K562 (cell line): ENCODE measurements at regions not wholly inside any gene's neighbourhood (a gene's known extent, or its start where the extent isn't known, plus 50 kb on each side); places are given as distances from the start of the nearest gene placed in this dataset.

Experiments used
- ATAC-seq: fragments of 200-7000 bp; cut with Tn5 transposase; 3 replicates; pipeline ENCODE4 v1.9.1; 2020; ENCODE audit warnings: moderate library complexity
- BruUV-seq: library from RNA; stranded (reverse); fragments of 400-500 nt; replicated peaks from 2 replicates; lab custom pipeline; 2021; lab: Mats Ljungman, UMichigan
- CTCF ChIA-PET: fragments of 300-600 bp; formaldehyde crosslinking; extraction: SDS; loops from one replicate; lab custom pipeline; 2021; ENCODE audit warnings: low intra/inter-chr PET ratio; lab: Yijun Ruan, JAX
- POLR2A ChIA-PET: fragments of 300-600, 350-650 bp; sonication (Branson Sonifier 250); formaldehyde crosslinking; extraction: SDS; loops from one replicate; lab custom pipeline; 2021; ENCODE audit warnings: antibody characterized with exemption, inconsistent platforms; lab: Yijun Ruan, JAX
- DNase-seq, 4 experiments: peaks; one replicate each; pipeline versions ENCODE4 v3.0.0 to v3.0.0-alpha.2; 2011 to 2018; ENCODE audit warnings: low spot score in 3 of 4, mixed read lengths in 3 of 4; ENCODE audit errors: extremely low read depth in 1 of 4
- FAIRE-seq: peaks from 2 replicates; lab custom pipeline; 2011; peaks lifted over from hg19 to GRCh38; lab: Jason Lieb, UNC
- H2AFZ ChIP-seq: 2 replicates; pipeline ENCODE4 v1.6.0; 2011; ENCODE audit warnings: low read depth, low read length, control low read depth, inconsistent platforms
- H3K27ac ChIP-seq: fragments of 200-600 bp; 3 replicates; pipeline ENCODE4 v1.8.0; 2011; ENCODE audit warnings: low read depth, mild to moderate bottlenecking, control low read depth, inconsistent platforms, low read length, moderate library complexity, mixed read lengths; ENCODE audit errors: extremely low read depth
- H3K27me3 ChIP-seq, 2 experiments: fragments of 300-600 bp in 1 of 2; 2 replicates in 1 of 2; 3 replicates in 1 of 2; pipeline versions ENCODE4 v1.6.0 to v1.8.0; 2011; ENCODE audit warnings: inconsistent platforms in 2 of 2, low read length in 2 of 2, mild to moderate bottlenecking in 1 of 2, mixed read lengths in 1 of 2, moderate library complexity in 1 of 2; ENCODE audit not compliant: control insufficient read depth in 2 of 2, insufficient read depth in 2 of 2
- H3K36me3 ChIP-seq: fragments of 300-600 bp; 3 replicates; pipeline ENCODE4 v1.8.0; 2011; ENCODE audit warnings: mild to moderate bottlenecking, low read length, inconsistent platforms; ENCODE audit not compliant: control insufficient read depth, insufficient read depth
- H3K4me1 ChIP-seq, 2 experiments: fragments of 200-600 bp in 1 of 2; replicated peaks in 1 of 2; 2 replicates in 1 of 2; 3 replicates in 1 of 2; pipeline versions ENCODE4 v1.5.1 to v1.8.0; 2011; ENCODE audit warnings: inconsistent platforms in 2 of 2, low read length in 2 of 2, mild to moderate bottlenecking in 1 of 2, mixed read lengths in 1 of 2, moderate library complexity in 1 of 2; ENCODE audit not compliant: control insufficient read depth in 2 of 2, insufficient read depth in 2 of 2
- H3K4me2 ChIP-seq: 2 replicates; pipeline ENCODE4 v1.6.1; 2011; ENCODE audit warnings: low read length, control low read depth, inconsistent platforms, mixed read lengths; ENCODE audit not compliant: insufficient read depth
- H3K4me3 ChIP-seq: fragments of 200-600 bp; sonication (generic), shearing (Covaris generic); 2 replicates; pipeline ENCODE4 v1.5.1; 2016; ENCODE audit warnings: control low read depth, inconsistent platforms
- H3K79me2 ChIP-seq: fragments of 200-600 bp; 3 replicates; pipeline ENCODE4 v1.8.0; 2011; ENCODE audit warnings: low read length, inconsistent platforms; ENCODE audit not compliant: control insufficient read depth, insufficient read depth
- H3K9ac ChIP-seq, 2 experiments: 2 replicates each; pipeline versions ENCODE4 v1.6.0 to v1.6.1; 2011; ENCODE audit warnings: low read depth in 2 of 2, low read length in 2 of 2, control low read depth in 1 of 2, inconsistent platforms in 1 of 2, mild to moderate bottlenecking in 1 of 2, mixed read lengths in 1 of 2; ENCODE audit not compliant: insufficient read depth in 1 of 2
- H3K9me1 ChIP-seq: one replicate; pipeline ENCODE4 v1.6.0; 2011; ENCODE audit warnings: inconsistent platforms, mild to moderate bottlenecking, low read length, moderate library complexity; ENCODE audit not compliant: control insufficient read depth, insufficient read depth
- H3K9me3 ChIP-seq: replicated peaks from 2 replicates; pipeline ENCODE4 v1.5.1; 2011; ENCODE audit warnings: low read depth, low read length, inconsistent platforms; ENCODE audit not compliant: control insufficient read depth, insufficient read depth
- H4K20me1 ChIP-seq: replicated peaks from 2 replicates; pipeline ENCODE4 v1.6.1; 2011; ENCODE audit warnings: low read length, inconsistent platforms, mixed read lengths; ENCODE audit not compliant: control insufficient read depth, insufficient read depth
- ARID2 ChIP-seq: fragments of 450-650 bp; IDR thresholded peaks from 2 replicates; pipeline ENCODE4 v1.6.1; 2017; ENCODE audit warnings: antibody characterized with exemption, mild to moderate bottlenecking
- BMI1 ChIP-seq: fragments of 150-350 bp; IDR thresholded peaks from 2 replicates; pipeline ENCODE4 v1.6.1; 2014; ENCODE audit warnings: low read length
- BRCA1 ChIP-seq, 2 experiments: fragments of 450-650 bp in 1 of 2; sonication (generic) in 1 of 2; formaldehyde crosslinking in 1 of 2; IDR thresholded peaks; 2 replicates each; pipeline versions ENCODE4 v1.5.0 to v1.6.1; 2017 to 2020; ENCODE audit warnings: mild to moderate bottlenecking in 1 of 2, missing genetic modification reagents in 1 of 2
- CSDE1 ChIP-seq, 2 experiments: fragments of 450-650 bp; IDR thresholded peaks; 2 replicates each; pipeline ENCODE4 v1.6.1; 2016; ENCODE audit warnings: mild to moderate bottlenecking in 1 of 2
- DLX4 ChIP-seq: fragments of 250-450 bp; sonication (Bioruptor Pico); IDR thresholded peaks from 2 replicates; pipeline ENCODE4 v1.6.1; 2021; ENCODE audit warnings: mild to moderate bottlenecking
- DMBX1 ChIP-seq: fragments of 250-450 bp; sonication (Bioruptor Pico); IDR thresholded peaks from 2 replicates; pipeline ENCODE4 v1.8.0; 2022; ENCODE audit warnings: inconsistent platforms, mild to moderate bottlenecking, moderate library complexity, borderline replicate concordance
- ELF1 ChIP-seq: fragments of 200-800 bp; sonication (Bioruptor generic); IDR thresholded peaks from 2 replicates; pipeline ENCODE4 v1.6.1; 2016; ENCODE audit warnings: missing genetic modification characterization, missing compliant biosample characterization
- GTF2E2 ChIP-seq: fragments of 200-800 bp; sonication (Bioruptor generic); IDR thresholded peaks from 2 replicates; pipeline ENCODE4 v1.6.1; 2016; ENCODE audit warnings: missing genetic modification characterization, missing compliant biosample characterization
- JUNB ChIP-seq: fragments of 450-650 bp; formaldehyde crosslinking; conservative IDR thresholded peaks from 2 replicates; pipeline ENCODE4 v1.4.0; 2020; ENCODE audit warnings: mild to moderate bottlenecking
- NFE2 ChIP-seq: IDR thresholded peaks from 2 replicates; pipeline ENCODE4 v1.6.1; 2014; ENCODE audit warnings: antibody characterized with exemption, low read depth
- PBX2 ChIP-seq, 2 experiments: IDR thresholded peaks in 1 of 2; conservative IDR thresholded peaks in 1 of 2; 2 replicates each; pipeline ENCODE4 v1.6.1; 2016; ENCODE audit warnings: low read depth in 2 of 2, mild to moderate bottlenecking in 1 of 2, missing compliant biosample characterization in 1 of 2, missing genetic modification characterization in 1 of 2, moderate library complexity in 1 of 2
- POLR2AphosphoS2 ChIP-seq: IDR thresholded peaks from 2 replicates; pipeline ENCODE4 v1.6.1; 2012; ENCODE audit warnings: low read length, improper control_type of control experiment
- TBL1XR1 ChIP-seq, 2 experiments: IDR thresholded peaks; 2 replicates each; pipeline ENCODE4 v1.6.1; 2012; ENCODE audit warnings: improper control_type of control experiment in 2 of 2, low read length in 2 of 2, mild to moderate bottlenecking in 1 of 2
- U2AF2 ChIP-seq: fragments of 200-400 bp; formaldehyde crosslinking; optimal IDR thresholded peaks from 2 replicates; pipeline ENCODE3; 2017; ENCODE audit warnings: low read depth, mild to moderate bottlenecking, low read length
- ZBTB11 ChIP-seq, 3 experiments: fragments of 200-800 bp in 1 of 3; fragments of 250-450 bp in 1 of 3; fragments of 450-650 bp in 1 of 3; sonication (Bioruptor Pico) in 1 of 3; sonication (Bioruptor generic) in 1 of 3; formaldehyde crosslinking in 1 of 3; IDR thresholded peaks; 2 replicates each; pipeline versions ENCODE4 v1.6.1 to v1.8.0; 2016 to 2022; ENCODE audit warnings: mild to moderate bottlenecking in 2 of 3, missing genetic modification characterization in 2 of 3, missing compliant biosample characterization in 1 of 3, moderate library complexity in 1 of 3
- ZNF12 ChIP-seq: sonication (generic); formaldehyde crosslinking; IDR thresholded peaks from 2 replicates; pipeline ENCODE4 v1.4.0; 2020; ENCODE audit warnings: mild to moderate bottlenecking, missing genetic modification reagents
- whole genome bisulfite sequencing: fragments of 100-300 bp; shearing (Covaris generic); methylation state at CpG from one replicate; pipeline ENCODE4 v1.1.6; 2016; ENCODE audit warnings: low coverage, mixed read lengths; ENCODE audit not compliant: insufficient coverage; ENCODE audit errors: missing lambda C conversion rate; 5-methylcytosine and 5-hydroxymethylcytosine counted together
- in situ Hi-C: fragments of 300-500 bp; cut with MboI; formaldehyde crosslinking; loops from 4 replicates; pipeline ENCODE4 v1.15.0; 2018; ENCODE audit warnings: inconsistent platforms, mixed read lengths
- intact Hi-C: fragments of 100-400 bp; cut with micrococcal nuclease; formaldehyde crosslinking; loops from 2 replicates; pipeline ENCODE4 v1.14.2; 2022

- no peaks in the 10 kb centered on the region for H3K79me2 ChIP-seq
Observed at GRCh38 chr1:30028283-30028682, 695.1 kb downstream of the MATN1 start.

More at GRCh38 chr1:30028283-30028682, 695.1 kb downstream of the MATN1 start:
- H3K4me1 ChIP-seq: no peaks in the 10 kb centered on the region
- TF ChIP-seq CSDE1 (IDR thresholded peaks at IDR 0.05): no peak
- TF ChIP-seq NFE2: no peak
- TF ChIP-seq PBX2 (CRISPR knock-in tag; IDR thresholded peaks at IDR 0.05; ENCODE audit: low read depth): no peak
- no peak for TF ChIP-seq PBX2 (tag; conservative IDR thresholded peaks at IDR 0.05; ENCODE audit: low read depth)
- no peak for TF ChIP-seq POLR2AphosphoS2
- TF ChIP-seq DMBX1 (CRISPR knock-in tag): no peak
- TF ChIP-seq ELF1: no peak
- no peak for TF ChIP-seq DLX4 (CRISPR knock-in tag)
- TF ChIP-seq U2AF2: no peak
- no peak for TF ChIP-seq JUNB (CRISPR knock-in tag)
- no peak for TF ChIP-seq ZBTB11 (CRISPR knock-in tag; IDR thresholded peaks at IDR 0.05)
- TF ChIP-seq ARID2: no peak
- no peak for TF ChIP-seq ZNF12 (CRISPR knock-in tag)
- no peak for TF ChIP-seq BRCA1 (IDR thresholded peaks at IDR 0.05)
- TF ChIP-seq BRCA1 (CRISPR knock-in tag; IDR thresholded peaks at IDR 0.05): no peak
- no peak for TF ChIP-seq BMI1
- TF ChIP-seq GTF2E2 (tag): no peak
- no peak for TF ChIP-seq TBL1XR1 (IDR thresholded peaks at IDR 0.05; ENCODE audit: low read length in 2 of 2)
- in situ Hi-C loops (no loop called here), intact Hi-C loops (no loop called here)
- no peaks in the 10 kb centered on the region for H3K9me3 ChIP-seq
- 0% methylated on average over 2 of the region's 2 CpGs for WGBS
- FAIRE-seq (no peak), DNase-seq (no peak), ATAC-seq (no peak)
- no peaks in the 10 kb centered on the region; a peak in 1 of 5 replicates for H3K27me3 ChIP-seq
- H3K27ac ChIP-seq: no peak overlapping the region
- no peaks in the 10 kb centered on the region for H3K9me1 ChIP-seq
- no peaks in the 10 kb centered on the region for H3K36me3 ChIP-seq
- H3K4me2 ChIP-seq: no peak overlapping the region
- BruUV-seq: no TSS peak
- H4K20me1 ChIP-seq: no peaks in the 10 kb centered on the region
- no peak overlapping the region for H2AFZ ChIP-seq
- ChIA-PET CTCF (no interaction called here), POLR2A (interaction anchor here (0.8 kb wide), 1 partner anchor 9 kb away, joined by 3 read pairs; no protein-coding TSS in a partner anchor)
- no peak overlapping the region for H3K4me3 ChIP-seq
- H3K9ac ChIP-seq: no peak overlapping the region
